GM12873 (cell line): ENCODE measurements at regions not wholly inside any gene's neighbourhood (a gene's known extent, or its start where the extent isn't known, plus 50 kb on each side); places are given as distances from the start of the nearest gene placed in this dataset.

Experiments
- TF ChIP-seq, protein P1 (sequence below): IDR thresholded peaks from 2 replicates; pipeline ENCODE4 v1.5.1; 2012; ENCODE audit warnings: low read depth, mild to moderate bottlenecking, moderate library complexity, low read length, control low read depth; ENCODE audit not compliant: insufficient read depth; ENCODE audit errors: missing control alignments

DNA sequence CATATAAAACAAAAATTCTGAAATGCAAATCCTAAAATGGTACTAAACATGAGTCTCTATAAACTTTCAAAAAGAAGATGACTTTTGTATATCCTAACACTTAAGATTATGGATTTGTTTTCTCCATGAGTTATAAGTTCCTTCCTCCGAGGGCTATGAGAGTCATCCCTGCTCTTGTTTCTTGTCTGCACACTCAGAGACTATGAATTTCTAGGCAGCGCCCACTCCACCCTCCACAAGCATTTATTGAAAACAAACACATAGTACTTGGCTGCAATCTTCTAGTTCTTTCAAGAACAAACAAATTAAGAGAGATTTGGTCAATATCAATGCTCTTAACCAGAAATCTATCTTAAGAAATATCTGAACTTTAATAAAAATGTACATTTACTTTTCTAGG is 211.7 kb downstream of the DKK1 start:
- TF ChIP-seq, protein P1, sequence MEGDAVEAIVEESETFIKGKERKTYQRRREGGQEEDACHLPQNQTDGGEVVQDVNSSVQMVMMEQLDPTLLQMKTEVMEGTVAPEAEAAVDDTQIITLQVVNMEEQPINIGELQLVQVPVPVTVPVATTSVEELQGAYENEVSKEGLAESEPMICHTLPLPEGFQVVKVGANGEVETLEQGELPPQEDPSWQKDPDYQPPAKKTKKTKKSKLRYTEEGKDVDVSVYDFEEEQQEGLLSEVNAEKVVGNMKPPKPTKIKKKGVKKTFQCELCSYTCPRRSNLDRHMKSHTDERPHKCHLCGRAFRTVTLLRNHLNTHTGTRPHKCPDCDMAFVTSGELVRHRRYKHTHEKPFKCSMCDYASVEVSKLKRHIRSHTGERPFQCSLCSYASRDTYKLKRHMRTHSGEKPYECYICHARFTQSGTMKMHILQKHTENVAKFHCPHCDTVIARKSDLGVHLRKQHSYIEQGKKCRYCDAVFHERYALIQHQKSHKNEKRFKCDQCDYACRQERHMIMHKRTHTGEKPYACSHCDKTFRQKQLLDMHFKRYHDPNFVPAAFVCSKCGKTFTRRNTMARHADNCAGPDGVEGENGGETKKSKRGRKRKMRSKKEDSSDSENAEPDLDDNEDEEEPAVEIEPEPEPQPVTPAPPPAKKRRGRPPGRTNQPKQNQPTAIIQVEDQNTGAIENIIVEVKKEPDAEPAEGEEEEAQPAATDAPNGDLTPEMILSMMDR = no peak

DNA sequence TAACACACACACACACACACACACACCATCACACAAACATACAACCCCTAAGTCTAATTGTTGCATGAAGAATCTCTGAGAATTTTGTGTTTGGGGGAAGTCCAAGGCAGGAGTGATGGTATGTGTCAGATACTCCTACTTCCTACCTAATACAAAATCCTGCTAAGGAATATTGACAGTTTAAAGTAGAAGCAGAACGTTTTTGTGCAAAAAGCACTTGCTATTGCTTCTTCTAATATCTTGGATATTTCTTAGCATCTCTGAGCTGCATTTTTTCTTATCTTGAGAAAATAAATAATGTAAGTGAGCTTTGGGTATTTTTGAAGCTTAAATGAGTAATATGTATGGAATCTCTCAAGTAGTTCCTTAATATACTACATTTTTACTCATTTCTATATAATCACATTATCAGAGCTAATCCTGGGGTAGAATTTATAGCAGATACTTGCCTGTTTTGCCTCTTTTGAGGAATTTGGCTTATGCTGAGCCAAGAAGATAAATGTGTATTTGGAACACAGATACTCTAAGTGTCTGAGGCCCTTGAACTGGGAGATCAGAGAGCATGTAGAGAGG is 212.3 kb downstream of the DKK1 start:
- TF ChIP-seq, protein P1 = no peak

DNA sequence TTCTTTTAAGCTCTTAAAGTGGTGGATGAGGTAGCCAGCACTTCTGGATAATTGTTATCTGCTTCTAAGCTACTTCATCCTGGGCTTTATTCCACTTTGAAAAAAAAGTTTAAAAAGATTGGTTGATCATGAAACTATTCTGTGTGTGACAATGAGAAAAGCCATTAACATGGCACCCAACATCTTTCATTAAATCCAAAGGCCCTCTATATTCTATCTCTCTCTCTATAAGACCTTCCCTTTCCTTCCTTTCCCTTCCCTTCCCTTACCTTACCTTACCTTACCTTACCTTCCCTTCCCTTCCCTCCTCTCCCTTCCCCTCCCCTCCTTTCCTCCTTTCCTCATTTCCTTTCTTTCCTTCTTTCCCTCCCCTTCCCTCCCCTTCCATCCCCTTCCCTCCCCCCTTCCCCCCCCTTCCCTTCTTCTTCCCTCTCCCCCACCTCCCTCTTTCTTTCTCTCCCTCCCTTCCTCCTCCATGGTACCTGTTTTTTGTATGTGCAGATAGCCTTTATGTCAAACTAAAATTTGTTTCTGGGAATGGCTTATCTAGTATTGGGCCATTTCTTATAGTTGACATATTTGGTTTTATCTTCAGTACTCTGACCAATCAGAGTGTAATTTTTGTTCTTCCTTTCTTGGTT is 218.7 kb downstream of the DKK1 start:
- TF ChIP-seq, protein P1 = no peak

DNA sequence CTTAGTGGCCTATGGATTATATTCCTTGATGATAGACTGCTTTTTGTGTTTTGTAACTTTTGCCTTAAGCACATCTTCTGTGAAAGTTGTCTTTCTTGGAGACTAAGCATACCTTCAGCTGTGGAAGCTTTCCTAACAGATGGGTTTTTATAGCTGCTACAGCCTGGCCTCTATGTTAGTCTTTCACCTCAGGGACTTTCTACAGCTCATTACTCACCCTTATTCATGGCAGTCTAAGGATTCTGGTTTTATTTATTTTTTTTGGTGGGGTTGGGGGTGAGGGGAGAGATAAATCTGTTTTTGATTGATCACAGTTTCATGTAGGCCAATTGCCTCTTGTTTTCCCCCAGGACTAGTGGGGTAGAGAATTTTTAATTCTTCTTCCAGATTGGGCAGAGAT is 219.9 kb downstream of the DKK1 start:
- TF ChIP-seq, protein P1 = no peak

DNA sequence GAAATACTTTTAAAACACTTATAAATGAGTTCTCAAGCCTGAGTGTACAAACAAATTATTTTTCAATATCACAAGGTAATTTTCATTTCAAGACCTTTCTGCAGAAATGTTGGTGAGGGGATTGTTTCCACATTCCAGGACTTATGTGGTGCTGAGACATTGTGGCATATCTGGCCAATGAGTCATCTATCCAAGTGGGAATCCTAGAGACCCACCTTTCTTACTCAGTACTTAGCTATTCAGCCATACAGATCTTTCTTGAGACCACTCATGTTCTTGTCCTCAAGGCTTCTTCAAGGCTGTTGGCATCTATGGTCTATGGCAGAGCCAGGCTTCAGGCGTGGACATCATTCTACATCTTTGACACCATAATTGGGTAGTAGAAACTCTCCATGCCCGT is 225.4 kb downstream of the DKK1 start:
- TF ChIP-seq, protein P1 = no peak

DNA sequence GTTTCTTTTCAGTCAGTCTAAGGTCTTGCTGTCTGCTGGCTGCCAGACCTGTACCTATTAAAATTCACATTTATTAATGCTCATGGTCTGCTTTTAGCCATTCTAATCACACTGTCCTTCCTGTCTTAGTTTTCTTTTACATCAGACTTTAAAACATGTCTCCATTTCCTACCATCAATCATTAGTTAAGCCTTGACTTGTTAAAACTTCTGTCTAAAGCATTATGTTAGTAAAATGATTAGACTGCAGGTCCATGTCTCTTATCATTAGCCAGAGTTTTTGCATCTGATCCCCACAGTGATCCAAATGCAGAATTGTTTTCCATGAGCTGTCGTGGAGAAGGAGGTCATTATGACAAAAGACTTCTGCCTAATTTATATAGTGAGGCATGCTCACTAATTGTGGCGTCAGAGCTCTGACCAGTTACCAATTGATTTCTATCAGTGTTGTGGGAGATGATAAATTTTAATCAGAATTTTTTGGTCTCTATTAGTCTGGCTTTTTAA is 226.5 kb downstream of the DKK1 start:
- TF ChIP-seq, protein P1 = no peak

DNA sequence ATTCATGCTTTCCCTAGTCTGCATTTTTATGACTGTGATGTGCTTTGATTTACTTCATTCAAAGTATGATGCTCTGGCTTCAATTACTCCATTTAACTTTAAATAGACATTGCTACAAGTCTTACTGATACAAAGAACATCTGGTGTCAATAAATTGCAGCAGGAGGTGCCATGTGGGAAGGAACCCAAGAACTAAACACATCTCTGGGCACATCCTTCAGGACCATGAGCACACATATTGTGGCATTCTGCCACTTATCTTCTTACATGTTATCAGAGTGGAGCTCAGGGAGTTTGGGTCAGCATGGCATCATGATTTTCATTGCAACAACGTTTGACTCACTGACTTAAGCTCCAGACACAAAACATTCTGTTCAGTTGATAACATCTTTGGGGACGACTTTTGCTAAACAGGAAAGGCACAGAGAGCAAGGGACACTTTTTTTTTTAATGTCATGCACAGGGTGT is 227.0 kb downstream of the DKK1 start:
- TF ChIP-seq, protein P1 = no peak
